GM19467 (cell line): ENCODE measurements at regions not wholly inside any gene's neighbourhood (a gene's known extent, or its start where the extent isn't known, plus 50 kb on each side); places are given as distances from the start of the nearest gene placed in this dataset.

ENCODE experiments used
- ATAC-seq: cut with Tn5 transposase; IDR thresholded peaks from one replicate; pipeline ENCODE4 v1.9.1; 2021; ENCODE audit warnings: mild to moderate bottlenecking, moderate library complexity; ENCODE audit not compliant: unreplicated experiment

DNA sequence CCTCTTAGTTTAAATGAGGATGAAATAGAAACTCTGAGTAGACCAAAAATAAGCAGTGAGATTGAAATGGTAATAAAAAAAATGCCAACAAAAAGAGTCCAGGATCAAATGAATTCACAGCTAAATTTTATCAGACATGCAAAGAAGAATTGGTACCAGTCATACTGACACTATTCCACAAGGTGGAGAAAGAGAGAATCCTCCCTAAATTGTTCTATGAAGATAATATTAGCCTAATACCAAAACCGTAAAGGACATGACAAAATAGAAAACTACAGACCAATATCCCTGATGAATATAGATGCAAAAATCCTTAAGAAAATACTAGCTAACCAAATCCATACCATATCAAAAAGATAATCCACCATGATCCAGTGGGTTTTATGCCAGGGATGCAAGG, 169.8 kb upstream of the CHORDC1 start:
- ATAC-seq, result no peak

DNA sequence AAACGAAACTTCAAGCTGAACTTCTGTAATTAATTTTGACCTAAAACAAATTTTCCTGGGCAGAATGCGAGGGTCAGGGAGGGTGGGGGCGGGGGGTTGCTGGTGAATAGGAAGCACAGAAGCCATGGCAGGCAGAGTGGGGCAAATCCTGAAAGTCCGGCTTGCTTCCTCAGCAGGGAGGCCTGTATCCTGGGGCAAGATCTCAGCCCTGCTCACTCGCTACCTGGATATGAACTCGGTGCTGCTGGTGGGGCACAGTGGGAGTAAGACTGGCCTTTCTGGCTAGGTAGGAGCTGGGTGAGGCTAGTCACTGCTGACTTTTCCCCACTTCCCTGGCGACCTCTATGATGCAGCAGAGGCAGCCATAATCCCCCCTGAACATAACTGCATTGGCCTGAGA, 168.9 kb upstream of the CHORDC1 start:
- ATAC-seq, result no peak

DNA sequence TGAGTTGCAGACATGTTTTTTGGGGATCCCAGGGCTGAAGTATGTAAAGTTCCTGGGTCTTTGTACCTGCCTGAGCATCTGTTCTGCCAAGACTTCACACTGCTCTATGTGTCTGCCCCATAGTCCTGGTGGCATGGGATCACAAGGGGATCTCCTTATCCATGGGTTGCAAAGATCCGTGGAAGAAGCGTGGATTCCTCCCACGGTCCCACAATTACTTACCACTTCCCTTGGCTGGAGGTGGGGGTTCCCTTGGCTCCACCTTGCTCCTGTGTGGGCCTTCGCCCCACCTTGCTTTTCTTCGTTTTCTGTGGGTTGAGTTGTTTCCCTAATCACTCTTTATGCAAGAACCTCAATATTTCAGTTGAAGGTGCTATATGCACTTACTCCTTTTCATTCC, 157.4 kb upstream of the CHORDC1 start:
- ATAC-seq, result no peak

DNA sequence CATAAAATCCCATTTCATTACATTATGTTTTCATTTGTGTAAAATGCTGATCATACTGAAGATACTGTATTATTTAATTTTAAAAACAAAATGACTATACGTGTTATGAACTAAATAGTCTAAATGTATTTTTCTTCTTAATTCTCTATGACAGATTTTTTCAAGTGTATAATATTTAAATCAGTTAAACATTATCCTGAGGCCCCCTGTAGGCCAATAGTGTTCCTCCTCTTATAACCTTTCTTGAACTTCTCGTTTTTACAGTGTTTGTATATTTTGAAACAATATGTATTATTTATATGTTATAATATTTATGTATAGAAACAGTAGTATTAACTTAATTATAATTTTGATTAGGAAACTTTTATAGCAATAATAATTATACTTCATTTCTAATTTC, 151.1 kb upstream of the CHORDC1 start:
- no peak for ATAC-seq

DNA sequence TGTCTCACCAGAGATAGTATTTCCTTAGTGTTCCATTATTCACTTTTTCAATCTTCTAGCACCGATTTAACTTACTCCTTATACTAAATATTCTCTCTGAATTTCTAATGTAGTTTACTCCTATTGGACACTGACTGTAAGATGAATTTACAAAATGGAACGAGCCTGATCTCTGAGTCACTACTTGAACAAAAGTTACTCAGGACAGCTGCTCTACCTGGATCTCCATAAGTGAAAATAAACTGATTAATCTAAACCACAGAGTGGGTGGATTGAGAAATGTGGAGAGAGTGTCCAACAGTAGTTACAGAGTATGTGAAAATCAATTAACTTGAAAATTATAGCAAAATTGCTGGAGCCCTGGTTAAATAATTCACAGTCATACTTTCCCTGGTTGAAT, 141.7 kb upstream of the CHORDC1 start:
- no peak for ATAC-seq

DNA sequence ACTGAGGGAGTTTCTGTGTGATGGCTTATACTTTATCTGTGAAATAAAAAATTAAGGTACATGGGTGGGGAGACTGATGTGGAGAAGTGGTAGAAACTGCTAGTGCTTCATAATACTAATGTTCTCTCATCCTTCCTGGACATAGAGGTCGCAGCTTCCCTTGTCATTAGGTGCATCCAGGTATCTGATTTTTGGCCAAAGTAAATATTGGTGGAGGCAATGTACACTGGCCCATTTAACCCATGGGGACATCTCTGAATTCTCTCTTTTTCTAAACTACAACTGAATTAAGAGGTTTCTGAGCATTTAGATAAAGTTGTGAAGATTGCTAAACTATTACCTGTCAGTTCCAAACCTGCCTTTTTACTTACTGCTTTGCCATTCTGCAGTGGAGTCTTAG, 140.9 kb upstream of the CHORDC1 start:
- no peak for ATAC-seq

DNA sequence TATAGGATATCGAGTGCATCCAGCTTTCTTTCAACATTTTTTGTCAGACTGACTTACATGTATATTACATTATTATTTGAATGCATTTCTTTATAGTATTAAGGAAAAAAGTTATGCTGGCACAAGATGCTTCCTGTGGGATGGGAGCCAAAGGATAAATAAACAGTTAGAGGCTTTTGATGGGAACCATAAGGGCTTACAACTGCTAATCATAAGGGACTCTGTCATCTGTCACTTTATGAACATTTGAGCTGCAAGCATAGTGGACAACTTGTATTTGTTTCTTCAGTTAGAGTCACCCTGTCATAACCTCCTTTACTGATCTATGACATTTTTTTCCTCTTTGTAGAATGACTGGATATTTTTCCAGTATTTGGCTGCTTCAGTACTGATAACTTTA, 132.4 kb upstream of the CHORDC1 start:
- ATAC-seq, result no peak

DNA sequence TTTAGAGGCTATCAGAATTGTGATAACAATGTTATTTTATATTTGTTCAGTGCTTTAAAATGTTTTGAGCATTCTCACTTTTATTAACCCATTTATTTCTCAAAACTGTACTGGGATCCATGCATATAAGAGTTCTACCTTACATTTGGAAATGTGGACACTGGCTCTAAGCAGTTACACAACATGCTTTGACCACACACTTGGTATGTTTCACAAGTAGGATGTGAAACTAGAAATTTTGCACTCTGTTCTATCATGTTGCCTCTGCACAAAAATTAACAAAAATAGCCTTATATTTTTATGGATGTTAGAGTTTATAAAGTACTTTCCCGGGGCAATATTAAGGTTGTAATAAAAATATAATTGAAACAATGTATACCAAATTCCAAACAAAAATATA, 126.9 kb upstream of the CHORDC1 start:
- ATAC-seq, result no peak

DNA sequence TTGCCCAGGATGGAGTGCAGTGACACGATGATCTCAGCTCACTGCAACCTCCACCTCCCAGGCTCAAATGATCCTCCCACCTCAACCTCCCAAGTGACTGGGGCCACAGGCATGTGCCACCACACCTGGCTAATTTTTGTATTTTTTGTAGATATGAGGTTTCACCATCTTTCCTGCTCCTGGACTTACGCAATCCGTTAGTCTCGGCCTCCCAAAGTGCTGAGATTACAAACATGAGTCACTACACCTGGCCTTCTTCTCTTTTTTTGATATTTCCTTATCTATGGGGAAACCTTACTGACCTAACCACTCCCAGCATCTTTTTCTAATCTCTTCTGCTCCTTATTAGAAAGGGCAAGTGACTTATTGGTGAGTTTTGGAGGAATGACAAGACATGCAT, 121.7 kb upstream of the CHORDC1 start:
- no peak for ATAC-seq

DNA sequence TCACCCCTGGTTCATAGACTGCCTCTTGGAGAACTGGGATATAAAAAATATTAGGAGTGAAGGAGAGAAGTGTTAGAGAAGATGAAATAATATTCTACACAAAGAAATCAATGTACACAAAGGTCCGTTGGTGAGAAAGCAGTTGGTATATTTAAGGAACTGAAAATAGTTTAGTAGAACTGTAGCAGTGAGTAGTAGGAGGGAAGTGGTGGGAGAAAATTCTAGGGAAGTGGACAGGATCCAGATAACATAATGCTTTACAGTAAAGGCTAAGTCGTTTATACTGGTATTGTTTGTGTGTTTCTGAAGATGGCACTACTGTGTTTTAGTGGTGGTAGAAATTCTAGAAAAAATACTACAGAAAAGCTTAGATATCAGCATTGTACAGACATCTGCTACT, 120.8 kb upstream of the CHORDC1 start:
- ATAC-seq, result no peak

DNA sequence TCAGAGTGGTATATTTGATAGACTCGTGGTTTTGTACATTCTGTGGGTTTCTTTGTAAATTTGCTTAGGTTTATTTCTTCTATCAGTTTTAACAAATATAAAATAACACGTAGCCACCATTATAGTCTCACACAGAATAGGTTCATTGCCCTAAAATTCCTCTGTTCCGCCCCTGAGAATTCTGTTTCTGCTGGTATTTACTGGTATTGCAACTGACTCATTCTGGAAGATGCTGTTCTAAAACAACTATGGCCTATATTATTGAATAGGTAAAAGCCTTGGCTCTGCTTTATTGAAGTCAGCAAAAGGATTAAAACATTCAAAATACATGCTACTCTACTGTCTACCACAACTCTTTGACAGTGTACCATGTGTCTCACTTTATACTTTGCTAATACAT, 119.1 kb upstream of the CHORDC1 start:
- no peak for ATAC-seq

DNA sequence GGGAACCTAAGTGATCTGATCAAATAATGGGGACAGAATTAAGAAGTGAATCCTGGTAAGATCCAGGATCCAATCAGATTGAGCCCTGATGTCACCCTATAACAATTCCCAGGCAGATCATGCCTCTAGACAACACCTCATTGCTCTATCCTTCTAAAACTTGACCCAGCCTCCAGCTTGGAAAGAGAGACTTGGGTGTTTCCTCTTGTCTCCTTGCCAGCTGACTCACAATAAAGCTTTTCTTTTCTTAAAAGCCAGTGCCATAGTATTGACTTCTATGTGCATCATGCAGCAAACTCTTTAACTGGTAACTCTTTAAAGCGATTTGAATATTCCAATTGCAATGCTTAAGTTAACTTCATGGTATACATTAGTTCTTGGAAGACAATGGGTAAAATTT, 109.6 kb upstream of the CHORDC1 start:
- no peak for ATAC-seq

DNA sequence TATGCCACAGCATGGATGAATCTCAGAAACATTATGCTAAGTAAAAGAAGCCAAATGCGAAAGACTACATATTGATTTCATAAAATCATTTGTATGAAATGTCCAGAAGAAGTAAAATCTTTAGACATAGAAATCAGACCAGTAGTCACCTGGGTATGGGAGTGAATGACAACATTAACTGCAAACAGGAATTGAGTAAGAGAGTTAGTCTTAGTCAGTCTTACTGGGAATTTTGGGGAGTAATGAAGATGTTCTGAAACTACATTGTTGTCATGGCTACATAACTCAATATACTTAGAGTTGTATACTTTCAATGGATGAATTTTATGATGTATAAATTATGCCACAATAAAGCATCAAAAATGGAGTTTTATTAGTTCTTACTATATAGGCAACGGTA, 107.8 kb upstream of the CHORDC1 start:
- no peak for ATAC-seq

DNA sequence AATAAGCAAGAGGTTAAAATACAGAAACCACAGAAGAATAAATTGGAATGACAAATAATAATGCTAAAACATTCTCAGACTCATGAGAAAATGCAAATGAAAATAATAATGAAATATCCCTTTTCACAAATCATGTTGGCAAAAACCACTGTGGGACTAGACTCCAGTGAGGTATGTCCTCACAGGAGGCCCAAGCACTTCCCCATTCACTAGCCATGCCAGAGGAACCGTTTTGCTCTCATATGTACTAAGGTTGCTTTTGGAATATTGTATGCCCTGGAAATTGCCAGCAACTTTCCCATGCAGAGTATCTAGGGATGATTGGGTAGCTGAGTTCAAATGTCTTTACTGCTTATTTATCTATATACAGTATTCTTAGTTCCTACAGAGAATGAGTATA, 106.2 kb upstream of the CHORDC1 start:
- no peak for ATAC-seq

DNA sequence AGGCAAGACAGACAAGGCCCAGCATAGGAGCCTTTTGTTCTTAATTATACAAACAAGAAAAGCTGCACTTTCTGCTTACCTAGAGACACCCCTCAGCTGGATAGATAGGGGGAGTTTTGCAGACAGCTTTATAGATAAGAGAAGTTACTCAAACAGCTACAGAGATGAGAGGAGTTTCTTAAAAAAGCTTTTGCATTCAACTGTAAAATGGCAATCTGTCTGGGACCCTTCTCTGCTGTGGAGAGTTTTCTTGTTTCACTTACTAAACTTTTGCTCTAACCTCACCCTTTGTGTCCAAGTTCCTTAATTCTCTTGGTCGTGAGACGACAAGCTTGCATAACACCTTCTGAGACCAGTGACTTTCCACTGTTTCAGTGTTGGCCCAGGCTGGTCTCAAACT, 103.8 kb upstream of the CHORDC1 start:
- ATAC-seq, result no peak

DNA sequence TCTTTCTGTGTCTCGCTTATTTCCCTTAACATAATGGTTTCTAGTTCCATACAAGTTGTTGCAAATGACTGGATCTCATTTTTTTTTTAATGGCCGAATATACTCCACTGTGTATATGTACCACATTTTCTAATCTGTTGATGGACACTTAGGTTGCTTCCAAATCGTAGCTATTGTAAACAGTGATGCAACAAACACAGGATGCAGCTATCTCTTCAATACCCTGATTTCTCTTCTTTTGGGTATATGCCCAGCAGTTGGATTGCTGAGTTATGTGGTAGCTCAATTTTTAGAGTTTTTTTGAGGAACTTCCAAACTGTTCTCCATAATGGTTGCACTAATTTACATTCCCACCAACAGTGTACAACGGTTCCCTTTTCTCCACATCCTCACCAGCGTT, 100.4 kb upstream of the CHORDC1 start:
- ATAC-seq, result no peak

DNA sequence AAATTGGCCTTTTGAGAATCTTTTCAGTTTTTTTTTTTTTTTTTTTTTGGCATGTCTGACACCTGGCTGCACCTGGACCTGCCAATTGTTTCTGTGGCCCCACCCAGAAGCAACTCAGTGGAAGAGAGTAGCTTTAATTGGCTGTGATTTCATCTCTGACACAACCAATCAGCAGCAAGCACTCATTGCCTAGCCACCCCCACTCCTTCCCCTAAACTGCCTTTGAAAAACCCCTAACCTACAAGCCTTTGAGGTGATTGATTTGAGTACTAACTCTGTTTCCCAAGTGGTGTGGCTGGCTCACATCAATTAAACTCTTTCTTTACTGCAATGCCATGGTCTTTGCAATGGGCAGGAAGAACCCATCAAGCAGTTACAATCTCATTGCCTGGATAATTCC, 98.2 kb upstream of the CHORDC1 start:
- ATAC-seq, result no peak

DNA sequence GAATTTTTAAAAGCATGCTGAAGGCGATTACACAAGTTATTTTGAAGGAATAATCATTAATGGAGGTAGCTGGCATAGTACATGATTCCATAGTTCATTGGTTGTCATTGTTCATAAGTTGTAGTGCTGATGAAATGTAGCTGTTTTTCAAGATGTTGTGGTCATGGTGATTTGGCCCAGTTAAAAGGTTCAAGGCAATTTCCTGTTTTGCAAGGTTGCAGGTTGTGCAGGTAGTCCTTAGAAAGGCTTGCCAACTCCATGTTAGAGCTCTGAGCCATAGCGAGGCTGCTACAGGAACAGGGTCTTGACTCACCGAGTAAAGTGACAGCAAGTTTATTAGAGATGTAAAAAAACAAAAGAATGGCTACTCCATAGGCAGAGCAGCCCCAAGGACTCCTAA, 95.8 kb upstream of the CHORDC1 start:
- no peak for ATAC-seq

DNA sequence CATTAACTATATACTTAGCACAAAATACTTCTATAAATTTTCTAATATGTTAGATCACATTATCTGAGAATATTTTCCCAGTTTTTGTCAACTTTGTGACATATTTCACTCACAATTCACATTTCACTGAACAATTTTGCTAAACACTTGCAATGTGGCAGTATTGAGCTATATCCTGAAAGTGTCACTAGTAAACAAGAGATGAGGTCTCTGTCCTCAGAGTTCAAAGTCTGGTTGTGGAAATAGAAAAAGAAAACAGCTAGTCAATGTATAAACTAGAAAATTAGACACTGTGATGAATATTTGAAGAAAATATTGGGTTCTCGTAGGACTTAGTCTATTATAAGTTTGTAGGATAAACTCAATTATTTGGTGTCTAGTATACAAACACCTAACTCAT, 87.4 kb upstream of the CHORDC1 start:
- ATAC-seq, result no peak

DNA sequence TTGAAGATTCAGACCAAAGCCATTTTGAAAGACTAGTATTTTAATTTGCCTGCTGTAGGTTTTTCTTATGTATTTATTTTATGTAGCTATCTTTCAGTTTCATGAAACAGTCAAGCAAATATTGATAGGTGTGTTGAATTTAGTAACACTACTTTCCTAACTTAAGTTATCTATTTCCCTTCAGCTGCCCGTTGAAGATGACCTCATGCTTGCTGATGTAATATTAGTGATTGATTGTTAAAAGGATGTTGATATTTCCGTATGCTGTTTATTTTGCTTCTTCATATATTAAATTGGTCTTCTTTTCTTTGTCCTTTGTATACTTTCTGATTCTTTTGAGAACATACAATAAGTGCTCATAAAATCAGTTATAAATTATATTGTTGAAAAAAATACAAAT, 86.8 kb upstream of the CHORDC1 start:
- ATAC-seq, result no peak

DNA sequence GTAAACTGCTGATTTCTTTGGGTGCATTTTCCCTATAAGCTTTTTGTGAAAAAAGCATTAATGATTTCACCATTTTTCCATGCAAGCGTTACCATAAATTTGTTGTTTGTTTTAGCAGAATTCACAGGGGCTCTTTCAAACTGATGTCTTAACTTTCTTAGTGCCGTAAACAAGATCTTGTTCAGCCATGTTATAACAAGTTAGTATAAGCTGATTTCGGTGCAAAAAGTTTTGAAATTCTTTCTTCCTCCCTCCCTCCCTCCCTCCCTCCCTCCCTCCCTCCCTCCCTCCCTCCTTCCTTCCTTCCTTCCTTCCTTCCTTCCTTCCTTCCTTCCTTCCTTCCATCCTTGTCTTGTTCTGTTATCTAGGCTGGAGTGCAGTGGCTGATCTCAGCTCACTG, 71.7 kb upstream of the CHORDC1 start:
- ATAC-seq, result no peak

DNA sequence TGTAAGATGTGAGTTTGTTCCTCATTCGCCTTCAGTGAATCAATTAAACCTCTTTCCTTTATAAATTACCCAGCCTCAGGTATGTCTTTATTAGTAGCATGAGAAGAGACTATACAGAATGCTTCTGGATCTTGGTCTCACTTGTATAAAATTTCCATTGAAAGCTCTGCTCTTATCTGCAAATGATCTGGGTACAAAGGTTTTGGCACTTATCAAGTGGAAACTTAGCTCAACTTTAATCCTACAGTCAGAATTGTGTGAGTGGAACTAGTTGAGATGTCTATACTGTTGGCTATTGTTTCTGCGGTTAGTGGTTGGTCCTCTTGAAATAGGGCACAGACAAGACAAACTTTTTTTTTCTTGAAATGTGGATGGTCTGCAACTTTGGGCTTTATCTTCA, 71.2 kb upstream of the CHORDC1 start:
- ATAC-seq, result no peak

DNA sequence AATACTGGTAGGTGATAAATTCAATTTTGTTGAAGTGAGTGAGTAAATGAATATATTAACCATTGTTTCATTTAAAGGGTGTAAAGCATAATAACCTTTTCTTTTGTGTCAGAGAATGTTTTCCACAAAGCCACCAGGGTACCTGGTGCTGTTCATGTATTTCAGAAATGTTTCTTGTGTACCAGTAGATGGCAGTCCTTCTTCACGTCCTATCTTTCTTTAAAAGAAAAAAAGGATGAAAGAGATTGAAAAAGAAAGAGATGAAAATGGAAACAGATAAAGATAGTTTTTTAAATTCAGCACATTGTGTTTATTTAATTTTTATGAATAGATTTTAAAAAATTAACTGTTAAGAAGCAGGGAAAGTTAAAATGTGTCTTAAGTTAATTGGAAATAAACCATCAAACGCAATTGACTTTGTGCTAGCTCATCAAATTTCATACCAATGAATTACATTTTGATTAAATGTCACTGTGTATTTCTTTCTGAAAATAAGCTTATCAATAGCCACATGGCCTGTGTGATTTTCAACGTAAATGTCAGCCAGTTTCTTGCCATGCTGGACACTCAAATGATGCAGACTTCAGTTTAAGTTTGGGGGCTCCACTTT, 65.5 kb upstream of the CHORDC1 start:
- ATAC-seq, result no peak

DNA sequence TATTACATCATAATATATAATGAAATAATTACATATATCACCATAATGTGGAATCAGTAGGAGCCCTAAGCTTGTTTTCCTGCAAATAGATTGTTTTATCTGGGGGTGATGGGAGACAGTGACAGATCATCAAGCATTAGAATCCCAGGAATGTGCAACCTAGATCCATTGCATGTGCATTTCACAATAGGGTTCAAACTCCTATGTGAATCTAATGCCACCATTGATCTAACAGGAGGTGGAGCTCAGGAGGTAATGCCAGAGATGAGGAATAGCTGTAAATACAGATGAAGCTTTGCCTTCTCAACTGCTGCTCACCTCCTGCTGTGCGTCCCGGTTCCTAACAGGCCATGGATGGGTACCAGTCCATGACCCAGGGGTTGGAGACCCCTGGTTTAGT, 63.8 kb upstream of the CHORDC1 start:
- no peak for ATAC-seq
